Adrenal gland (tissue), 9 donors: ENCODE measurements at regions not wholly inside any gene's neighbourhood (a gene's known extent, or its start where the extent isn't known, plus 50 kb on each side); places are given as distances from the start of the nearest gene placed in this dataset.

Experiments
- DNase-seq, 7 donors: peaks; one replicate each; pipeline ENCODE4 v3.0.0-alpha.2; 2019 to 2020
- H3K27ac ChIP-seq, 5 donors: fragments of 200-600 bp; sonication (generic) in 4 of 5; 1 replicate in 3 of 5; 2 replicates in 2 of 5; pipeline versions ENCODE4 v1.5.1 to v1.8.0; 2016 to 2020; ENCODE audit warnings: mild to moderate bottlenecking in 1 of 5
- H3K27me3 ChIP-seq: fragments of 200-600 bp; 2 replicates; pipeline ENCODE4 v1.8.0; 2021
- H3K36me3 ChIP-seq, 2 donors: fragments of 200-600 bp; replicated peaks in 1 of 2; 1 replicate in 1 of 2; 2 replicates in 1 of 2; pipeline versions ENCODE4 v1.5.1 to v1.8.0; 2018 to 2022
- H3K4me1 ChIP-seq, 2 donors: fragments of 200-600 bp; replicated peaks in 1 of 2; 1 replicate in 1 of 2; 2 replicates in 1 of 2; pipeline versions ENCODE4 v1.5.1 to v1.8.0; 2018 to 2021
- H3K4me3 ChIP-seq, 4 donors: fragments of 200-600 bp; sonication (generic) in 3 of 4; one replicate each; pipeline ENCODE4 v1.5.1; 2016 to 2018
- H3K9me3 ChIP-seq, 3 donors: fragments of 200-600 bp; sonication (generic) in 1 of 3; replicated peaks in 1 of 3; 1 replicate in 2 of 3; 2 replicates in 1 of 3; pipeline versions ENCODE4 v1.5.1 to v1.8.0; 2016 to 2021
- POLR2A ChIP-seq, 2 donors: fragments of 450-650 bp; IDR thresholded peaks; one replicate each; pipeline ENCODE4 v1.6.1; 2017; ENCODE audit warnings: antibody characterized with exemption in 2 of 2, mild to moderate bottlenecking in 2 of 2, moderate library complexity in 1 of 2
- WGBS, 4 donors: extraction: QIAGEN DNeasy Blood & Tissue Kit in 2 of 4; methylation state at CpG; one replicate each; pipeline versions ENCODE4 v1.1.5 to v1.1.7; 2013 to 2017; 5-methylcytosine and 5-hydroxymethylcytosine counted together
- intact Hi-C, 2 donors: fragments of 100-400 bp; cut with DNase I; formaldehyde crosslinking; loops; one replicate each; pipeline versions ENCODE4 v1.14.1 to v1.15.0; 2022 to 2023
- TF ChIP-seq, protein P1 (sequence below), 6 experiments: fragments of 450-650 bp in 4 of 6; fragments of 200-600 bp in 2 of 6; sonication (generic) in 1 of 6; IDR thresholded peaks; 1 replicate in 5 of 6; 2 replicates in 1 of 6; pipeline versions ENCODE4 v1.5.1 to v1.8.0; 2016 to 2021; ENCODE audit warnings: antibody characterized with exemption in 6 of 6, mild to moderate bottlenecking in 2 of 6, moderate library complexity in 1 of 6
- donor health status: healthy with polysubstance abuse.
- donor health status: Bipolar disorder and iron deficiency.
- donor health status: DM: yes; HTN: yes; CAD: no.
- donor health status: DM: no; HTN: no; CAD: no.
- donor health status: DM: no; HTN: no; CAD: no.

- Histone ChIP-seq H3K36me3 (no peaks in the 10 kb centered on the region), H3K9me3 (peaks cover 0 to 8% (median 0%) of the 10 kb centered on the region in 3 donors), H3K4me3 (no peak overlapping the region), H3K27ac (no peak overlapping the region), H3K27me3 (no peaks in the 10 kb centered on the region), H3K4me1 (no peaks in the 10 kb centered on the region)
- intact Hi-C loops = no loop called here
- 67 to 78% (median 72%) methylated on average over 4 of the region's 4 CpGs for WGBS, 4 donors
- TF ChIP-seq, protein P1, sequence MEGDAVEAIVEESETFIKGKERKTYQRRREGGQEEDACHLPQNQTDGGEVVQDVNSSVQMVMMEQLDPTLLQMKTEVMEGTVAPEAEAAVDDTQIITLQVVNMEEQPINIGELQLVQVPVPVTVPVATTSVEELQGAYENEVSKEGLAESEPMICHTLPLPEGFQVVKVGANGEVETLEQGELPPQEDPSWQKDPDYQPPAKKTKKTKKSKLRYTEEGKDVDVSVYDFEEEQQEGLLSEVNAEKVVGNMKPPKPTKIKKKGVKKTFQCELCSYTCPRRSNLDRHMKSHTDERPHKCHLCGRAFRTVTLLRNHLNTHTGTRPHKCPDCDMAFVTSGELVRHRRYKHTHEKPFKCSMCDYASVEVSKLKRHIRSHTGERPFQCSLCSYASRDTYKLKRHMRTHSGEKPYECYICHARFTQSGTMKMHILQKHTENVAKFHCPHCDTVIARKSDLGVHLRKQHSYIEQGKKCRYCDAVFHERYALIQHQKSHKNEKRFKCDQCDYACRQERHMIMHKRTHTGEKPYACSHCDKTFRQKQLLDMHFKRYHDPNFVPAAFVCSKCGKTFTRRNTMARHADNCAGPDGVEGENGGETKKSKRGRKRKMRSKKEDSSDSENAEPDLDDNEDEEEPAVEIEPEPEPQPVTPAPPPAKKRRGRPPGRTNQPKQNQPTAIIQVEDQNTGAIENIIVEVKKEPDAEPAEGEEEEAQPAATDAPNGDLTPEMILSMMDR (IDR thresholded peaks at IDR 0.05) = no peak
- TF ChIP-seq POLR2A (IDR thresholded peaks at IDR 0.05) = no peak
- no peak for DNase-seq
These were observed 339.2 kb upstream of the CDH9 start for GRCh38 chr5:27377626-27378025.

DNA sequence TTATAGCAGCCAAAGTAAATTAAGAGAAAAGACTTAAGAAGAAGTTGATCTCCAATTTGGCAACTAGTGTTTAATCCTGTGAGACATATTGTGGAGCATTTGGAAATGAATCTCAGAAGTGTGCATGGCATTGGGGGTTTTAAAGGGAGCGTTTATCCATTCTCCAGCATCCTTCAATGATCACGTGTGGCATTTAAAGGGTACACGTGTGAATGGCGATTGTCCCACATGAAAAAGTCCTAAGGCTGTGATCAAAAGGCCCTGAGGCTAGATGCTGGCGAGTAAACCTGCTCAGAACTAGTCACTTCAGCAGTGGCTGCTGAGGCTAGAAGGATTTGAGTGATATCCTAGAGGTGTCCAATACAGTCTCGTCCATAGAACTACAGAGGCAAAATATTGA is 315.6 kb upstream of the CDH9 start:
- Histone ChIP-seq H3K27ac (no peak overlapping the region), H3K27me3 (no peaks in the 10 kb centered on the region), H3K4me1 (no peaks in the 10 kb centered on the region), H3K36me3 (no peaks in the 10 kb centered on the region), H3K9me3 (no peaks in the 10 kb centered on the region), H3K4me3 (no peak overlapping the region)
- WGBS, 4 donors = 72 to 85% (median 81%) methylated on average over 6 of the region's 6 CpGs
- DNase-seq = no peak
- TF ChIP-seq, protein P1 (IDR thresholded peaks at IDR 0.05) = no peak
- TF ChIP-seq POLR2A (IDR thresholded peaks at IDR 0.05) = no peak
- intact Hi-C loops = no loop called here

DNA sequence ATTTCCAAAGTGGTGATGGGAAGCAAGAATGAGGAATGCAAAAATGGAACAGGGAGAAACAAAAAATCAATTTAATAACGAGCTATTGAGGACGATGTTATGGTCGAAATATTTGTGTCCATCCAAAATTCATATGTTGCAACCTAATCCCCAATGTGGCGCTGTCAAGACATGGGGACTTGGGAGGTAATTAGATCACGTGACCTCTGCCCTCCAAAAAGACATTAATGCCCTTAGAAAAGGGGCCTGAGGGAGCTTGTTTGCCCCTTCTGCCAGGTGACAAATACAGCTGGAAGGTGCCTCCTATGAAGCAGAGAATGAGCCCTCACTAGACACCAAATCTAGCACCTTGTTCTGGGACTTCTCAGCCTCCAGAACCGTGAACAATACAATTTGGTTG is 315.2 kb upstream of the CDH9 start:
- WGBS, 4 donors = 73 to 80% (median 77%) methylated on average over 6 of the region's 6 CpGs
- no peak overlapping the region for H3K27ac ChIP-seq
- no peak for DNase-seq
- no peaks in the 10 kb centered on the region for H3K36me3 ChIP-seq
- no peaks in the 10 kb centered on the region for H3K27me3 ChIP-seq
- intact Hi-C loops = no loop called here
- TF ChIP-seq POLR2A (IDR thresholded peaks at IDR 0.05) = no peak
- TF ChIP-seq, protein P1 (IDR thresholded peaks at IDR 0.05) = no peak
- H3K9me3 ChIP-seq = no peaks in the 10 kb centered on the region
- H3K4me1 ChIP-seq = no peaks in the 10 kb centered on the region
- H3K4me3 ChIP-seq = no peak overlapping the region

GRCh38 chr5:27341342-27341741 is 303.0 kb upstream of the CDH9 start:
- Histone ChIP-seq H3K4me1 (no peaks in the 10 kb centered on the region), H3K27ac (no peak overlapping the region), H3K4me3 (no peak overlapping the region), H3K27me3 (no peaks in the 10 kb centered on the region), H3K36me3 (no peaks in the 10 kb centered on the region), H3K9me3 (no peaks in the 10 kb centered on the region)
- intact Hi-C loops = no loop called here
- no peak for TF ChIP-seq POLR2A (IDR thresholded peaks at IDR 0.05)
- TF ChIP-seq, protein P1 (IDR thresholded peaks at IDR 0.05) = no peak
- DNase-seq = no peak
